Natural killer cell (primary cell): ENCODE measurements at regions not wholly inside any gene's neighbourhood (a gene's known extent, or its start where the extent isn't known, plus 50 kb on each side); places are given as distances from the start of the nearest gene placed in this dataset.

Experiments
- ATAC-seq, 3 donors: fragments of 150-1000 bp in 2 of 3; fragments of 200-7000 bp in 1 of 3; cut with Tn5 transposase; 1 replicate in 1 of 3; 2 replicates in 2 of 3; pipeline ENCODE4 v1.10.0; 2021; ENCODE audit warnings: mild to moderate bottlenecking in 2 of 3, moderate library complexity in 2 of 3
- DNase-seq, 2 donors: peaks; one replicate each; pipeline versions ENCODE4 v3.0.0 to v3.0.0-alpha.2; 2013 to 2021; ENCODE audit warnings: mixed read lengths in 1 of 2
- H3K27ac ChIP-seq: one replicate; pipeline ENCODE4 v1.5.1; 2013; ENCODE audit warnings: mild to moderate bottlenecking, low read length
- H3K27me3 ChIP-seq: one replicate; pipeline ENCODE4 v1.6.1; 2013; ENCODE audit warnings: low read length; ENCODE audit not compliant: control insufficient read depth, insufficient read depth
- H3K36me3 ChIP-seq: one replicate; pipeline ENCODE4 v1.6.1; 2013; ENCODE audit warnings: low read length; ENCODE audit not compliant: control insufficient read depth, insufficient read depth
- H3K4me1 ChIP-seq: one replicate; pipeline ENCODE4 v1.6.1; 2013; ENCODE audit warnings: low read length; ENCODE audit not compliant: control insufficient read depth, insufficient read depth
- H3K4me3 ChIP-seq: one replicate; pipeline ENCODE4 v1.5.1; 2013; ENCODE audit warnings: low read length
- H3K9me3 ChIP-seq: one replicate; pipeline ENCODE4 v1.6.1; 2013; ENCODE audit warnings: low read length; ENCODE audit not compliant: control insufficient read depth, insufficient read depth
- H3K27ac Mint-ChIP-seq, 2 donors: one replicate each; pipeline ENCODE4 v1.8.0; 2022; ENCODE audit warnings: mild to moderate bottlenecking in 2 of 2, mixed read lengths in 2 of 2, moderate library complexity in 1 of 2
- H3K27me3 Mint-ChIP-seq, 2 donors: one replicate each; pipeline ENCODE4 v1.8.0; 2022; ENCODE audit warnings: low read depth in 2 of 2, mixed read lengths in 2 of 2
- H3K36me3 Mint-ChIP-seq: one replicate; pipeline ENCODE4 v1.8.0; 2022; ENCODE audit warnings: mixed read lengths
- H3K4me1 Mint-ChIP-seq, 2 donors: one replicate each; pipeline ENCODE4 v1.8.0; 2022; ENCODE audit warnings: mixed read lengths in 2 of 2
- H3K4me3 Mint-ChIP-seq: one replicate; pipeline ENCODE4 v1.8.0; 2022; ENCODE audit warnings: mild to moderate bottlenecking, moderate library complexity, mixed read lengths
- H3K9me3 Mint-ChIP-seq, 2 donors: one replicate each; pipeline ENCODE4 v1.8.0; 2022; ENCODE audit warnings: mixed read lengths in 2 of 2
- CTCF ChIP-seq: fragments of 200-600 bp; IDR thresholded peaks from one replicate; pipeline ENCODE4 v1.8.0; 2022; ENCODE audit warnings: antibody characterized with exemption
- WGBS: methylation state at CpG from one replicate; pipeline ENCODE4 v1.1.7; 2013; ENCODE audit warnings: missing lambda C conversion rate; ENCODE audit not compliant: insufficient coverage; 5-methylcytosine and 5-hydroxymethylcytosine counted together
- intact Hi-C: fragments of 100-400 bp; cut with micrococcal nuclease; formaldehyde crosslinking; loops from one replicate; pipeline ENCODE4 v1.14.2; 2022

GRCh38 chr21:20603236-20603635 is 395.0 kb upstream of the NCAM2 start:
- Histone ChIP-seq H3K4me1 (no peaks in the 10 kb centered on the region), H3K4me3 (no peak overlapping the region), H3K27ac (no peak overlapping the region), H3K27me3 (no peaks in the 10 kb centered on the region), H3K36me3 (no peaks in the 10 kb centered on the region), H3K9me3 (peaks cover 2% of the 10 kb centered on the region)
- intact Hi-C loops, result no loop called here
- ATAC-seq (no peak), DNase-seq (no peak)
- no peak for TF ChIP-seq CTCF
- no peak overlapping the region for H3K27ac Mint-ChIP-seq
- H3K4me1 Mint-ChIP-seq, result no peaks in the 10 kb centered on the region
- no peak overlapping the region for H3K4me3 Mint-ChIP-seq
- 84% methylated on average over 3 of the region's 3 CpGs for WGBS
- peaks cover 11% of the 10 kb centered on the region for H3K36me3 Mint-ChIP-seq
- peaks cover 19 to 28% of the 10 kb centered on the region in 2 donors for H3K9me3 Mint-ChIP-seq
- H3K27me3 Mint-ChIP-seq, result no peaks in the 10 kb centered on the region

GRCh38 chr21:20611008-20611407 is 387.2 kb upstream of the NCAM2 start:
- H3K9me3 Mint-ChIP-seq, result peaks cover 21 to 40% of the 10 kb centered on the region in 2 donors
- H3K4me3 Mint-ChIP-seq, result no peak overlapping the region
- ATAC-seq (no peak), DNase-seq (no peak)
- intact Hi-C loops, result no loop called here
- no peak for TF ChIP-seq CTCF
- Histone ChIP-seq H3K27me3 (no peaks in the 10 kb centered on the region), H3K9me3 (peaks cover 3% of the 10 kb centered on the region), H3K36me3 (no peaks in the 10 kb centered on the region), H3K27ac (no peak overlapping the region), H3K4me3 (no peak overlapping the region), H3K4me1 (no peaks in the 10 kb centered on the region)
- H3K4me1 Mint-ChIP-seq, result no peaks in the 10 kb centered on the region
- no peaks in the 10 kb centered on the region for H3K27me3 Mint-ChIP-seq
- 77% methylated on average over 3 of the region's 4 CpGs for WGBS
- no peak overlapping the region for H3K27ac Mint-ChIP-seq
- H3K36me3 Mint-ChIP-seq, result peaks cover 29% of the 10 kb centered on the region

- Mint-ChIP-seq H3K36me3 (peaks cover 14% of the 10 kb centered on the region), H3K4me1 (no peaks in the 10 kb centered on the region), H3K27ac (no peak overlapping the region), H3K27me3 (no peaks in the 10 kb centered on the region), H3K9me3 (peaks cover 11 to 24% of the 10 kb centered on the region in 2 donors), H3K4me3 (no peak overlapping the region)
- TF ChIP-seq CTCF, result no peak
- Histone ChIP-seq H3K36me3 (no peaks in the 10 kb centered on the region), H3K9me3 (peaks cover 3% of the 10 kb centered on the region), H3K27me3 (no peaks in the 10 kb centered on the region), H3K27ac (no peak overlapping the region), H3K4me1 (no peaks in the 10 kb centered on the region), H3K4me3 (no peak overlapping the region)
- DNase-seq (no peak), ATAC-seq (no peak)
- WGBS, result 45% methylated on average over 2 of the region's 2 CpGs
- intact Hi-C loops, result no loop called here
Measured at GRCh38 chr21:20613654-20614053, 384.6 kb upstream of the NCAM2 start.

- Histone ChIP-seq H3K4me3 (no peak overlapping the region), H3K27me3 (no peaks in the 10 kb centered on the region), H3K27ac (no peak overlapping the region), H3K9me3 (peaks cover 3% of the 10 kb centered on the region), H3K4me1 (no peaks in the 10 kb centered on the region), H3K36me3 (no peaks in the 10 kb centered on the region)
- Mint-ChIP-seq H3K4me1 (no peaks in the 10 kb centered on the region), H3K27me3 (no peaks in the 10 kb centered on the region), H3K36me3 (no peaks in the 10 kb centered on the region), H3K27ac (no peak overlapping the region), H3K4me3 (no peak overlapping the region), H3K9me3 (peaks cover 5 to 16% of the 10 kb centered on the region in 2 donors)
- ATAC-seq (no peak), DNase-seq (no peak)
- 88% methylated on average over 6 of the region's 6 CpGs for WGBS
- no peak for TF ChIP-seq CTCF
- intact Hi-C loops, result no loop called here
Measured at GRCh38 chr21:20617130-20617529, 381.1 kb upstream of the NCAM2 start.
